Left cardiac atrium (tissue), 4 donors: ENCODE measurements at regions not wholly inside any gene's neighbourhood (a gene's known extent, or its start where the extent isn't known, plus 50 kb on each side); places are given as distances from the start of the nearest gene placed in this dataset.

Experiments used
- ATAC-seq, 2 donors: fragments of 200-7000 bp; cut with Tn5 transposase; one replicate each; pipeline ENCODE4 v1.9.1; 2020; ENCODE audit warnings: mild to moderate bottlenecking in 2 of 2, moderate library complexity in 2 of 2
- DNase-seq: peaks from one replicate; pipeline ENCODE4 v3.0.0-alpha.2; 2020
- intact Hi-C, 2 donors: fragments of 100-400 bp; cut with DNase I; formaldehyde crosslinking; loops; one replicate each; pipeline versions ENCODE4 v1.14.1 to v1.15.1; 2022 to 2023
- donor health status: DM: no; HTN: yes; CAD: no.
- donor health status: DM: no; HTN: yes; CAD: no; lungs with severe emphysema.
- donor health status: DM: yes; HTN: yes; CAD: no.
- donor health status: Dilated cardiomyopathy.

DNA sequence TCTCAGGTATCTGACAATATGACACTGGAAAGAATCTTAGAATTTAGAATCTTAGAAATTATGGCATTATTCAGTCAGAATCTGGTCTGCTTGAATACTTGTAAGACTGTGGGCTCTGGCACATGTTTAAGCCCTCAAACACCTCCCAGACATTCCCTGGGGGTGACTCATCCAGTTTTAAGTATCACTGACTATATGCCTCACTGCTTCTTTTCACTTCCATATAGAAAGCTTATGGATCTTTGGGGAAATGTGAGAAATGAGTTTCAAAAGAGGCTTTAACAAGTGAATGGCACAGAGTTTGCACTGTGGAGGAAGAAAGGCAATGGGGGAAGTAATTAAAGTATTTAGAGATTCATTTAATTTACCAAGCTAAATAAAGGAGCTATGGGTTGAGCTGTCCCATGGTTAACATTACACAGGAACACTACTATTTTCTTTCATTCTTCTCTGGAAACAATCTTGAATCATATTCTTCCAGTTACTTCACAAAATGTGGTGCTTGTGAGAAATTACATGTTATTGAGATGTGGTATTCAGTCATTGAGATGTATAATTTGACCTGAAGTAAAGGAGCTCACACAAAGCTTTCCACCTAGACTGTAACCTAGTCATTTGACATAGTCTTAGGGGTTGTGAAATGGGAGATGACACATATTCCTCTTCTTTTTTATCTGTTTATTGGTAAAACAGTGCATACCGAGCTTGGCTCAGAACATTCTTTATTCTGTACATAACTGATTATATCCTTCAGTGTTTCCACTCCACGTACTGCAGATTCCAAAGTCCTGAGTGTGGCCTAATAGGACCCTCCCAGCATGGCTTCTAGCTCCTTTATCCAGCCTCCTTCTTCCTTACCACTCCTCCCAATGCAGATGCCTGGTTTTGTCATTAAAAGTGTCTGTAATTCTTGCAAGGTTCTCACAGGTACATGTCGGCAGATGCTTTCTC is 544.6 kb upstream of the NECTIN3 start:
- ATAC-seq (peak in 1 of 2 donors; percentile 92), DNase-seq (no peak)
- intact Hi-C loops: no loop called here

DNA sequence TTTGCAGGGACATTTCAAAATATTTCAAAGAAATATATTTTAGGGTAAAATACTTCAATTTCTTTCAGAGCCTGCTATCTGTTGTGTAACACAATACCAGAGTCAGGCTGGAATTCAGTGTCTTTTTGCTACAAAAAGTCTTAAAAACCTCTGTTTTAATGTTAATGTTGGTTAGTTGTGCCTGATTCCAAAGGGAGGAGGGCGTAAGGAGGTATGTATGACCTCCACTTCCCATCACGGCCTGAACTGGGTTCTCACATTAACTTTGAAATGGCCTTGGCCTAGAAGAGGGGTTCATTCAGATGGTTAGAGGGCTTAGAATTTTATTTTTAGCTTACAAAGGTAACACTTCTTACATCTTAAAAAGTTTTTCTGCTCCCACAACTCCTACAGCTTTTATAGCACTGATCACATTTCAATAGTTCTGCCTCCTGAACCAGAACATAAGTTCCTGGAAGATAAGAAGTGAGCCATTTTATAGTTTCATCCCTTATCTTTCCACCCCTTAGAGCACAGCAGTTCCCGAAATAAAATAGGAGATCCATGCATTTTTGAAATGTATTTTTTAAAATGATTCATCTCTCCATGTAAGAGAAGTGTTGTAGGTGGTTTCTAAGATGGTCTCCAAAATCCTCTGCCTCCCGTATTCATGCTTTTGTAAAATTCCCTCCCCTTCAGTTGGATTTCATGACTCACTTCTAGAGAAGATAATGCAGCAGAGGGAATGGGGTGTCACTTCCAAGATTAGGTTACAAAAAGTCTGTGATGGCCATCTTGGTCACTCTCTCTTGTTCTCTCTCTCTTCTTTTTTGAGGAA is 543.1 kb upstream of the NECTIN3 start:
- intact Hi-C loops: no loop called here
- no peak for DNase-seq
- ATAC-seq: no peak

DNA sequence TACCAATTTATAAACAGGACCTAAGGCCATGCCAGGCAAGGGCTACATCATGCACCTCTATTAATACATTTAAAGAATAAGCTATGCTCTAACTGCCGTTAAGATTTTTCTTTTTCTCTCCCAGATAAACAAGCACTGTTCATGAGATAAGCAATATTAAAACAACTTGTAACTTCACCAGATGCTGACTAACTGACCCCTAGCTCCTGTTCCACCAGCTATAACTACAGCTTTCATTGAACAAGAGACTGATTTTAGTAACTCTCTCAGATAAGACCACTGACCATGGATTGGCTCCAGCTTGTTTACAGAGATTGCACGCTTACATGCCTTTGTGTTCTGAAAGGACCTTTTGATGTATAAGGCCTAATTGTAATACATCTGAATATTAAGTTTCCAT is 540.7 kb upstream of the NECTIN3 start:
- intact Hi-C loops: no loop called here
- no peak for ATAC-seq
- no peak for DNase-seq

DNA sequence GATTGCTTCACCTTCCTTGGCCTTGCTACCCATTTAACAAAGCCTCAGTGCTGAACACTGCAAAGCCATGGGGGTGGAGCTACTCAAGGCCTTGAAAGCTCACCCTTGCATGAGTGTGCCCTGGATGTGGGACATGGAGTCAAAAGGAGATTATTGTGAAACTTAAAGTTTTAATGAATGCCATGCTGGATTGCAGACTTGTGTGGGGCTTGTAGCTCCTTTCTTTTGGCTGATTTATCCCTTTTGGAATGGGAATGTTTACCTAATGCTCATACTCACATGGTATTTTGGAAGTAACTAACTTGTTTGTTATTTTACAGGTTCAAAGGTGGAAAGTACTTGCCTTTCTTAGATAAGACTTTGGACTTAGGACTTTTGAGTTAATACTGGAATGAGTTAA is 538.5 kb upstream of the NECTIN3 start:
- intact Hi-C loops: no loop called here
- no peak for DNase-seq
- no peak for ATAC-seq

DNA sequence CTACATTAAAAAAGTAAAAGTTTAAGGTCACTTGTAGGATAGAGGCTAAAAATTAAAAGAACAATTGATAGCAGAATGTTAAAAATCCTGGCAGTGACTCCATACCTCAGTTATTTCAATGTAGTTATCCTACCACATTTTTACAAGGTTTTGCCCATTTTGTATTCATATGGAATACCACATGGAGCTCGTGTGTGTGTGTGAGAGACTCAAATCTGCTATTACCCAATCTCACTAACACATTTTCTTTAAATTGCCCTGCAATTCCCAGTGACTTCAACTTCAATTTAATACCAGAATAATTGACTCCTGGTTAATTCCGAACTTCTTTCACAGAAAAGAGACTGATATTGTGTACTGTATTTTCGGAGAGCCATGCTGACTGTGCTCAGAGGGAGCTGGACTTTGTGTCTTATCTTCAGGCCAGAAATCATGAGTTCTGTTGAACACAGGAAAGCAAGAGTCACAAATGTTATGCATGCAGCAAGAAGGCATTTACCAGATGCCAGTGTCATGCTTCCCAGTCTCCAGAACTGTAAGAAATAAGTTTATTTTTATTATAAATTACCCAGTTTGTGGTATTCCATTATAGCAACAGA is 529.0 kb upstream of the NECTIN3 start:
- ATAC-seq (no peak), DNase-seq (no peak)
- intact Hi-C loops: no loop called here

DNA sequence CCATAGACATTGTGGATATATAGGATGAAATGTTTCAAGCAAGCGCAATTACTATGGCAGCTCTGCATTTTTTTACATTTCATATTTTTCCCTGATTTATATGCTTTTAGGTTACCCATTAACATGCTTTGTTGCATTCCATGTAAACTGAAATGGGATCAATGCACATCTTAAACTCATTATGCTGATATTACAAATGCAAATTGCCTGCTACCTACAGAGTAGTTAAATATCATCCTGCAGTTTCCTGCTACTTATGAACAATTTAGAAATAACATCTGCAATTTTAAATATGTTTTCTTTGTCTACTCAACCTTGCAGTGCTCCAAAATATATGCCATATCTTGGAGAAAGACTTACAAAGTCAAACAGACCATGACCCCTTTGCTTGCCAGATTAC is 526.9 kb upstream of the NECTIN3 start:
- no peak for ATAC-seq
- intact Hi-C loops: no loop called here
- DNase-seq: no peak

DNA sequence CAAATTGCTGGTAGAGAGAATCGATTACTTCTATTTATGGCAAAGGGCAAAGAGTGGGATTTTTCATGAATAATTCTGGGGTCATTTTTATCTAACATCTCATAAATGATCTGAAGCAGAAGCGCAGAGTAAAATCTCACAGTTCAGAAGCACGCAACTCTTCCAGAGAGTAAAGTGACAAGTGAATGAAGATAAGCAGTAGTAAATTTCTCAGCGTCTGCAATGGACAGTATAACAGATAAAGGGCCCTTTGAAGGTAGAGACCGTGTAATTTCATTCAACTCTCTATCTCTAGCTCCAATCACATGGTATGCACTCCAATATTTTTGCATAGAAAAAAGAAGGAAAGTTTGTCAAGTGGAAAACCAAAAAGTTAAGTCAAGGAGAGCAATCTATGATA is 521.1 kb upstream of the NECTIN3 start:
- intact Hi-C loops: no loop called here
- ATAC-seq: no peak
- no peak for DNase-seq

DNA sequence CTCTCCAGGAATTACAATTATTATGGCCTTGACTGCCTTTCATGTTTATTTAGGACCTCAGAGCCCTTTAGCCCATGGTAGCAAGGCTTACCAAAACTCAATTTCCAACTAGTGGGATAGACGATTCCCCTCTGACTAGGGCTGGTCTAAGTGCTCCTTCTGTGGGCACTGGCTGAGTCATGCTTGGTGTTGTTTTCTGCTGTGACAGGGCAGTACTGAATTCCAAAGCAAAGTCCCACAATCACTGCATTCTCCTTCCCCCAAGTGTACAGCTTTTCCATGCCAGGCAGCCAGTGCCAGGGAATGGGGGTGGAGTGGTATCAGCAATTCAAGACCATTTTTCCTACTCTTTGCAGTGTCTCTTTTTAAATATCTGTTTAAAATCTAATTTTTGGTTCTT is 509.0 kb upstream of the NECTIN3 start:
- ATAC-seq: no peak
- intact Hi-C loops: no loop called here
- no peak for DNase-seq

DNA sequence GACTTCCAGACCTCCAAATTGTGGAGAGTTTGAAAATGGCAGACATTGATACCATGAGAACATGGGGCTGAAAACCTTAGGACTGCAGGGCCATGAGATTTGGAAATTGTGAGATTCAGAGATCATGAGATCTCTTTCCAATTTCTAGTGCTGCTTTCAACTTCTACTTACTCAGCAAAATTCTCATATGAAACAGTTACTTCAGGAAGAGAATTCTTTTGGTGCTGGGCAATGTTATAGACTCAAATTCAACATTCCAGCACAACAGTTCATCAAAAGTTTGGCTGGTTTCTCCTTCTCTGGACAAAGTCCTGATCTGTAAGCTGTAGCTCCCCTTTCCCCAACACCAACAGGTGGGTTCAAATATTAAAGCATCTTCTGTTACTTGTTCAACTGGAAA is 506.9 kb upstream of the NECTIN3 start:
- intact Hi-C loops: no loop called here
- DNase-seq (no peak), ATAC-seq (no peak)

DNA sequence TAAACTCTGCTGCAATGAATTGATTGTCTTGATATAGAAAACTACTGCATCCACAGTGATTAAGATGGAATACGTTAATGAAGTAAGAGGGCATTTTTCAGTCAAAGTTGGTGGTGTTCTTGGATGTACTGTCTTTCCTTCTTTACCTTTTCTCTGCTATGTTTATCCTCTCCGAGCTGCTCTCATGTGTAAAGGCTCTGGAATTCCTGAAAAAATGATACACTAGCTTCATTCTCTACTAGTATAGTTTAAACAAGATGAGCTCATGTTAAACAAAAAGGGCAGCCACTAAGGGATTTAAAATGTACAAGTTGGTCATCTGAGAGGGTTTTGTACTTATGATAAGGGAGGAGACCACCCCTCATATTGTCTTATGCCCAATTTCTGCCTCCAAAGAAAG is 504.6 kb upstream of the NECTIN3 start:
- intact Hi-C loops: no loop called here
- no peak for DNase-seq
- ATAC-seq: no peak

DNA sequence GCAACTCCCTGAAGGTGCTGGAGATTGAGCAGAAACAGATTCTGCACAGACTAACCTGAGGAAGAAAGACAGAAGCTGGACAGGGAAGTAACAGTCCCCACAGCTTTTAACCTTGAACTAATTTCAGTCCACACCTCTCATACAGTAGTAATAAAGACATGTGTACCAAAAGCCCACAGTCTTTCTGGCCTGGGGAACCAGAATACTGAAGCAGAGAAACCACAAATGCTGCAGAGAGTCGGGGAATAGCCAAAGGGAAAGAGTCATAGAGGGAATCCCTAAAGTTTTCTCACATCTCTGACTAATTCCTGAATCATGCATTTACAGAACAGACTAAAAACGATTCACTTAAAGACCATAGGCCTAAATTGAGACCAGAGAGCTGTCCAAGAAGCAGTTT is 503.4 kb upstream of the NECTIN3 start:
- ATAC-seq (no peak), DNase-seq (no peak)
- intact Hi-C loops: no loop called here

DNA sequence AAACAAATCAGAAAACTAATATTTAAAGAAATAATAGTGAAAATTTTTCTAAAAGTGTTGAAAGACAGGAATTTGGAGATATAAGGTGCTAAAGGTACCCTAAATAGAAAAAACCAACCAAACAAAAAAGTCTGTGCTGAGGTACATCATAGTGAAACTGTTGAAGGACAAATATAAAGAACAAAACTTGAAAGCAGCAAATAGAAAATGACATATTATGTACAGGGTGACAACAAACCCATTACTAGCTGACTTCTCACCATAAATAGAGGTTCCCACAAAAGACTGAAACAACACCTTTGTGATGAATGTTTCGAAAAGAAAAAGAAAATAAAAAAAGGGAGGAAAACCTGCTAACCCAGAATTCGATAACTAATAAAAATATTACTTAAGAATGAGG is 502.5 kb upstream of the NECTIN3 start:
- ATAC-seq (no peak), DNase-seq (no peak)
- intact Hi-C loops: no loop called here

DNA sequence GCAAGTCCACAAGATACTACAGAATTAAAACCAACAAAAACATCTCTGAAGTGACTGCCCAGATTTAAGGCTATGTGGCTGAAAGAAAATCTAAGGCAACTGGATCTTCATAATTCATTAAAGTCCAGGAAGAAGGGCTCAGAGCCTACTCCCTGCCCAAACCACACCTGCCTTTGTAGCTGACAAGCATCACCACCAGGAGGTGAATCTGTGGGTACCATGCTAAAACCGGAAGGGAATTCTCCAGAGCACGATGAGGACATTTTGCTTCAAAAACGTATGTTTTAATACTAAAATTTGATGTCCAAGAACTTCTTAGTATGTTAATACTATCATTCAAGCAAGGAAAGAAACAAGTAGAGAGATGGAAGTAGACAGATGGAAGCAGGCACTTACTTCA is 495.9 kb upstream of the NECTIN3 start:
- DNase-seq: no peak
- intact Hi-C loops: no loop called here
- no peak for ATAC-seq

DNA sequence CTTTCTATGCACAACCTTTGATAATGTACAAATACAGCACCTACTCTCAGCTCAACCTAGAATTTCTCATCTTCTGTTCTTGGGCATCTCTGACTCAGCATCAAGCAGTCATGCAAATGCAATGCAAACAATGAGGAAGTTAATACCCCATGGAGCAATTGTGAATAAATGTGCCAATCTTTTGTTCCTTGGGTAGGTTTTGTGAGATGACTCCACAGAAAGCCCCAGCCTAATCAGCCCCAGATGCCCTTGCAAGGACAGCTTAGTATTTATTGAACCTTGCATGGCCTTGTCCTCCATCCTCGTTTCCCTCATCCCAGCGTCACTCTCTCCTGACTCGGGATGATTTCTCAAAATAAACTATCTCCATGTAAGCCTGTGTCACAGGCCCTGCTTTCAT is 494.7 kb upstream of the NECTIN3 start:
- no peak for DNase-seq
- no peak for ATAC-seq
- intact Hi-C loops: no loop called here

DNA sequence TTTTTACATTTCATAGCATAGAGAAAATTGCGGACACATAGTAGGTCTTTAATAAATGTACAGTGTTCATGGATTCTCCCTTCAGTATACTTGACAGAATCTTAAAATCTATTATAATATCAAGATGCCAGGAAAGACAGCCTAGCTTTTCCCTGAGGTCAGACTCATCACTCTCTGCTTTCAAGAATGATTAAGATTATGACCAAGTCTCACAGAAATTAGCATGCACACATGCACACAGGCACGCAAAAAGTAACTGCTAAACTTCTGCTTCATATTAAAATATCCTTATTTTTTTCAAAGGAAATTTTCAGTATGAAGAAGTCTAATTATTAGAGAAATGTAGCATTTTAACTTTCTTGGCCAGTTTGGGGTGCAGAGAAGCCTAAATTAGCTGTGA is 493.8 kb upstream of the NECTIN3 start:
- DNase-seq (no peak), ATAC-seq (no peak)
- intact Hi-C loops: no loop called here

DNA sequence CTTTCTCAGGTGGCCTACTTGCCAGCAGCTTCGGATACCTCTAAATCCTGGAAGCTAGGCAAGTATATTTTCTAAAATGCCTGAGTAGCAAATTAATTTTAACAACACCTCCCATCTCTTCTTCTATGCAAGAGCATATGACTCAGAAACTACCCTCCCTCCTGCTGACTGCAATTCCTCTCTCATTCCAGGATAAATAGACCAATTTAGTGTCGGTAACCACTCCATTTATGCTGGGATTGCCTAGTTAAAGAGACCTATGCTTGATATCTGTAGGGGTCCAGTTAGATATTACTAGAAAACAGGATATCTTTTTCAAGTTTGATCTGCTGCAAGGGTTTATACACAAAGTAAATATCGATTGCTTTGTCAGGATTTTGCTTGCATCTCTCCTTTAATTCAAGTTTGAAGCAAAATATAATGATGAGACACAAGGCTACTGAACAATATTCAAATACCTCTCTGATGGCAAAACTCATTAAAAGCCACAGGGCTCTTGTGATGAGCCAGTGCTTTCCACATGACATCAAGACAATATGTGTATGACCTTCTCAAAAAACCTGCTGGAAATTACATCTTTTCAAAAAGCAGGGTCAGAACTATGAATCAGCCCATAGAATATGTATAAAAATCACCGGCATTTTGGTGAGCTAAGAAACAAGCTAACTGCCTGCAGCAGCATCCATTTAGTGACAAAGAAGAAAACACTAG is 491.6 kb upstream of the NECTIN3 start:
- ATAC-seq (peak in 1 of 2 donors; percentile 30), DNase-seq (no peak)
- intact Hi-C loops: no loop called here

DNA sequence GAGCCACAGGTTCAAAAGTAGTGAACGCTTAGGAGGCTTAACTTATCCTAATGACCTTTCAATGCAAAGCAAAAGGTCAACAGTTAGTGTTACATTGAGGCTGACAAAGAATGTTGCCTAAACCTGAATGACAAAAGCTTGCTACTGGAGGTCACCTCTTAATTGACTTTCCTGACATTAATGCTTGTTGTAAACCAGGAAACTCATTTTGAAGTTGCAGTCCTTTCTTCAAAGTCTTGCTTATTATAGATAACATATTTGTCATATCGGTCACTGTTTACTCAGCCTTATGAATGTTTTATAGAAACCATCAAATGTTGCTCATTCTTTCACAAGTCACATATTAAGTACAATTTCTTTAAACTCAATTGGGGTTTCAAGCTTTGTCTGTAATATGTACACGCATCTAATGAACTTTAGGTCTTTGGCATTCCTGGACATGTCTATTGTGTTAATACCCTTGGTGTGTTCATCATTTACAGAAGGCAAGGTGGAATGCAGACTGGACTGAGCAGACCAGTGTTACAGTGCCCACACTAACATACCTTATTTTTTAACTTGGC is 488.2 kb upstream of the NECTIN3 start:
- DNase-seq (no peak), ATAC-seq (no peak)
- intact Hi-C loops: no loop called here

DNA sequence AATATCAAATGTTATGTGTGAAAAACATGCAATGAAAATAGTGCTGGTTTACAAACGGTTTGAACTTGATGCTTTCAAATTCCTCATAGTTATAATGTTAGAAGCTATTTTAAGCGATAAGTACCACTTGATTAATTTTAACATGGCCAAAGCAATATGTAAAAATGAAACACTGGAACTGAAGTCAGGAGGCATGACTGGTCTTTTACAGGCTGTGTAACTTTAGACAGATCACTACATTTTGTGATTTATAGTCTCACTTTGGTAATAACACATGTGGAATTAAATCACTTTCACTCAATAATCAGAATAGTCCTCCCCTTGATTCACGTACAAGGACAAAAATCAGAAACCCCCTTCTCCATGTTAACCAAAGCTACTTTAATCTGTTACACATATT is 482.7 kb upstream of the NECTIN3 start:
- DNase-seq (no peak), ATAC-seq (no peak)
- intact Hi-C loops: no loop called here

DNA sequence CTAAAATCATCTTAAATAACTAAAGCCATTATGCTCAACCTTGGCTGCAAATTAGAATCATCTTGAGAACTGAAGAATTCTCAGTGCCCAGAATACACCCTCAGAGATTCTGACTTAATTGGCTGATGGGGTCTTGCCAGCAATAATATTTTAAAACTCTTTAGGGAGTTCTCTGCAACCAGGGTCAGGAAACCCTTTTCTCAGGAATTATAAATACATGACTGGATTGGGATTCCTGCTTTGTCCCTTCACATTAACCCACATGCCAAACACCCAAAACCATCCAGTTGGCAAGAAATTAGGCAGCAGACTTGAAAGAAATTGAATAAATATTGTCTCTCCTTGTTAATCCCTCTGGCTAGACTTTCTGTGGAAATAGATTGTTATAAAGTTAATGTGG is 482.3 kb upstream of the NECTIN3 start:
- DNase-seq (no peak), ATAC-seq (no peak)
- intact Hi-C loops: no loop called here
